ENCODE measurements at regions not wholly inside any gene's neighbourhood (a gene's known extent, or its start where the extent isn't known, plus 50 kb on each side); places are given as distances from the start of the nearest gene placed in this dataset.

DNA sequence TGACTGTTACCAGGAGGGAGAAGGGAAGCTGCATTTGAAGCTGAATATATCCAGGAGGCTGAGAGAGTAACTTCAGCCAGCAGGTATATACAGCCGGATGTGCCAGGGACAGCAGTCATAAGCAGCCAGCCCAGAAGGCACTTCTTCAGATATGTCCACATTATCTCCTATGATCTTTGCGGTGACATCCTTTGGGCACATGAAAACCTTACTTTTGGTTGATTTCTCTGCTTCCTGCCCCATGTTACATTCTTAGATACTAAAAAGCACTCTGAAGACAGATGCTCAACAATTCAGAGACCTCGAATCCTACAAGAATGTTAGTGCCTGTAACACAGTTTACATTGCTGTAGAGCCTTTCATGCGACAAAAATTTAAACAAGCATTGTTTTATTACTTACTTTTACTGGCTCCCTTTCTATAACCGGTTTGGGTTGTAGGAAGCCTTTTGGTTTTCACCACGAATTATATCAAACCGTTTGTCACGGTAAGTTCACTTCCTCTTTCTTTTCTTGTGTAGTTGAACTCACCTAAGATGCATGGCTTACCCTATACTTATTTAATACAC, 50.3 kb upstream of the TLK1 start:
- no peak for TF ChIP-seq EZH2 (IDR thresholded peaks at IDR 0.05; ENCODE audit: borderline replicate concordance, low read depth, low read length, poor library complexity, severe bottlenecking)
- no peak for TF ChIP-seq CTCF (conservative IDR thresholded peaks at IDR 0.05; ENCODE audit: low read depth, low read length)

Measured in A673 (cell line).